Hematopoietic multipotent progenitor cell treated with erythropoietin and hydrocortisone succinate and interleukin-3 and kit ligand, for 15 days (in vitro differentiated cells): ENCODE measurements at regions not wholly inside any gene's neighbourhood (a gene's known extent, or its start where the extent isn't known, plus 50 kb on each side); places are given as distances from the start of the nearest gene placed in this dataset.
"Not testable (repeated sequence)": the region's sequence is repeated elsewhere in the genome, so short reads cannot be mapped to it uniquely, and the experiment has no call there.

ENCODE experiments used
- DNase-seq: peaks from one replicate; pipeline ENCODE4 v3.0.0-alpha.2; 2015; ENCODE audit warnings: low spot score

- DNase-seq: no peak
Observed at GRCh38 chr4:188287169-188287894, 148.1 kb downstream of the TRIML1 start.

GRCh38 chr4:188289531-188290125, 150.4 kb downstream of the TRIML1 start:
- no peak for DNase-seq

- no peak for DNase-seq
Observed at GRCh38 chr4:188295899-188296298, 156.7 kb downstream of the TRIML1 start.

- no peak for DNase-seq
Observed at GRCh38 chr4:188296331-188296730, 157.1 kb downstream of the TRIML1 start.

GRCh38 chr4:188297873-188298272, 158.6 kb downstream of the TRIML1 start:
- DNase-seq: no peak

- no peak for DNase-seq
Observed at GRCh38 chr4:188299161-188299560, 159.9 kb downstream of the TRIML1 start.

GRCh38 chr4:188300385-188300784, 161.1 kb downstream of the TRIML1 start:
- DNase-seq: no peak

GRCh38 chr4:188305690-188306089, 166.4 kb downstream of the TRIML1 start:
- DNase-seq: no peak

- DNase-seq: no peak
Observed at GRCh38 chr4:188307591-188307990, 168.3 kb downstream of the TRIML1 start.

GRCh38 chr4:188308142-188308541, 168.9 kb downstream of the TRIML1 start:
- DNase-seq: no peak

- no peak for DNase-seq
Observed at GRCh38 chr4:188316391-188316790, 177.2 kb downstream of the TRIML1 start.

GRCh38 chr4:188328966-188329365, 189.7 kb downstream of the TRIML1 start:
- no peak for DNase-seq

- DNase-seq: no peak
Observed at GRCh38 chr4:188329521-188329920, 190.3 kb downstream of the TRIML1 start.

GRCh38 chr4:188332265-188332664, 193.0 kb downstream of the TRIML1 start:
- DNase-seq: no peak

GRCh38 chr4:188336891-188337290, 197.7 kb downstream of the TRIML1 start:
- DNase-seq: no peak

GRCh38 chr4:188341428-188341827, 202.2 kb downstream of the TRIML1 start:
- DNase-seq: no peak

GRCh38 chr4:188346171-188346809, 207.0 kb downstream of the TRIML1 start:
- no peak for DNase-seq

GRCh38 chr4:188347339-188347738, 208.1 kb downstream of the TRIML1 start:
- DNase-seq: no peak

GRCh38 chr4:188349569-188349968, 210.3 kb downstream of the TRIML1 start:
- not testable (repeated sequence) for DNase-seq

- DNase-seq: no peak
Observed at GRCh38 chr4:188363196-188363595, 224.0 kb downstream of the TRIML1 start.

- DNase-seq: no peak
Observed at GRCh38 chr4:188370777-188371176, 231.5 kb downstream of the TRIML1 start.

GRCh38 chr4:188372058-188372457, 232.8 kb downstream of the TRIML1 start:
- DNase-seq: no peak

GRCh38 chr4:188372829-188373228, 233.6 kb downstream of the TRIML1 start:
- DNase-seq: no peak
